SU-DHL-6 (cell line): ENCODE measurements at regions not wholly inside any gene's neighbourhood (a gene's known extent, or its start where the extent isn't known, plus 50 kb on each side); places are given as distances from the start of the nearest gene placed in this dataset.

Experiments
- H2AFZ ChIP-seq: fragments of 200-600 bp; sonication (generic); 2 replicates; pipeline ENCODE4 v1.6.1; 2014; ENCODE audit warnings: low read depth, mild to moderate bottlenecking, moderate library complexity, mixed read lengths, antibody characterized with exemption, low read length; ENCODE audit not compliant: severe bottlenecking
- H3F3A ChIP-seq: fragments of 200-600 bp; shearing (Covaris generic); 2 replicates; pipeline ENCODE4 v1.6.0; 2016; ENCODE audit warnings: antibody characterized with exemption, mild to moderate bottlenecking; ENCODE audit not compliant: insufficient read depth
- H3K27ac ChIP-seq: fragments of 200-600 bp; sonication (generic); 2 replicates; pipeline ENCODE4 v1.5.1; 2016; ENCODE audit warnings: low read depth, mild to moderate bottlenecking, low read length, moderate library complexity, mixed read lengths
- H3K27me3 ChIP-seq: fragments of 200-600 bp; sonication (generic), shearing (Covaris generic); 2 replicates; pipeline ENCODE4 v1.6.0; 2014; ENCODE audit warnings: mild to moderate bottlenecking, low read length
- H3K36me3 ChIP-seq: fragments of 200-600 bp; sonication (generic); 2 replicates; pipeline ENCODE4 v1.6.1; 2014; ENCODE audit warnings: mild to moderate bottlenecking, low read length, mixed read lengths
- H3K4me2 ChIP-seq: fragments of 300-600, 200-600 bp; shearing (Covaris generic), sonication (generic); 2 replicates; pipeline ENCODE4 v1.6.0; 2014; ENCODE audit warnings: low read length, low read depth, mild to moderate bottlenecking; ENCODE audit not compliant: poor library complexity, severe bottlenecking
- H3K4me3 ChIP-seq: fragments of 200-600 bp; sonication (generic); 2 replicates; pipeline ENCODE4 v1.5.1; 2014; ENCODE audit warnings: antibody characterized with exemption, low read length, mild to moderate bottlenecking, mixed read lengths; ENCODE audit not compliant: insufficient read depth, poor library complexity, severe bottlenecking
- H3K79me2 ChIP-seq: fragments of 200-600 bp; sonication (generic); 2 replicates; pipeline ENCODE4 v1.6.1; 2014; ENCODE audit warnings: mild to moderate bottlenecking, low read length, moderate library complexity; ENCODE audit not compliant: insufficient read depth
- H3K9ac ChIP-seq: fragments of 200-600 bp; sonication (generic); 2 replicates; pipeline ENCODE4 v1.7.0; 2014; ENCODE audit warnings: mild to moderate bottlenecking, low read length
- H3K9me2 ChIP-seq: fragments of 200-600 bp; sonication (generic); replicated peaks from 2 replicates; pipeline ENCODE4 v1.6.1; 2014; ENCODE audit warnings: low read length; ENCODE audit not compliant: insufficient read depth
- H3K9me3 ChIP-seq: fragments of 200-600 bp; sonication (generic); 2 replicates; pipeline ENCODE4 v1.6.1; 2014; ENCODE audit warnings: low read length, mixed read lengths; ENCODE audit not compliant: insufficient read depth
- H4K20me1 ChIP-seq: fragments of 200-600 bp; sonication (generic); 2 replicates; pipeline ENCODE4 v1.6.1; 2014; ENCODE audit warnings: low read depth, mild to moderate bottlenecking, antibody characterized with exemption, low read length, moderate library complexity, mixed read lengths
- CTCF ChIP-seq: fragments of 200-600 bp; sonication (generic); IDR thresholded peaks from one replicate; pipeline ENCODE4 v1.5.1; 2017; ENCODE audit warnings: antibody characterized with exemption, mild to moderate bottlenecking, low read length, moderate library complexity; ENCODE audit not compliant: insufficient read depth, poor library complexity, severe bottlenecking
- EZH2phosphoT487 ChIP-seq: fragments of 200-600 bp; sonication (generic), shearing (Covaris generic); conservative IDR thresholded peaks from 2 replicates; pipeline ENCODE4 v1.6.1; 2018; ENCODE audit warnings: mild to moderate bottlenecking, antibody characterized with exemption, low read length, moderate library complexity, mixed read lengths

- TF ChIP-seq CTCF: no peak
- no peak for TF ChIP-seq EZH2phosphoT487
- Histone ChIP-seq H3K27me3 (no peaks in the 10 kb centered on the region), H3K9me2 (no peaks in the 10 kb centered on the region; the same call in 1 of the 2 replicates)
Measured at GRCh38 chr6:23246896-23247295, 677.5 kb downstream of the HDGFL1 start.

DNA sequence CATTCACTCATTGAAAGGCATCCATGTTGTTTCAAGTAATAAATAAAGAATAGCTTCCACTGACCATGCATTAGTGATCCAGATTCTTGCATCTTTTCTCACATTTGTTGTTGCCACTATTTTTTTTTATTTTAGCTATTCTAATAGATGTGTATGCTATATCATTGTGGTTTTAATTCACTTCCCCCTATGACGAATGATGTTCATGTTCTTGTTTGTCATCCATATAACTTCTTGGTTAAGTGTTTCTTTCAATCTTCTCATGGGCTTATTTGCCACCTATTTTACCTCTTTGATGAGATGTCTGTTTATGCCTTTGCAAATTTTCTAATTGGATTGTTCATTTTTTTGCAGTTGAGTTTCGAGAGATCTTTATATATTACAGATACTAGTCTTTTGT, 681.2 kb downstream of the HDGFL1 start:
- Histone ChIP-seq H3K4me2 (no peak overlapping the region), H3K27ac (no peak overlapping the region), H3K27me3 (no peaks in the 10 kb centered on the region), H3F3A (no peaks in the 10 kb centered on the region), H4K20me1 (peaks cover 2% of the 10 kb centered on the region; the same call in 1 of the 2 replicates), H3K36me3 (0 out of 2 replicates have a peak, but pooled peaks cover 3% of the 10 kb centered on the region), H3K4me3 (no peak overlapping the region), H2AFZ (no peak overlapping the region), H3K79me2 (no peaks in the 10 kb centered on the region), H3K9me3 (no peaks in the 10 kb centered on the region), H3K9ac (no peak overlapping the region), H3K9me2 (no peaks in the 10 kb centered on the region; the same call in 1 of the 2 replicates)
- no peak for TF ChIP-seq EZH2phosphoT487
- no peak for TF ChIP-seq CTCF

More at GRCh38 chr6:23246896-23247295, 677.5 kb downstream of the HDGFL1 start:
- H3K36me3 ChIP-seq: 0 out of 2 replicates have a peak, but pooled peaks cover 3% of the 10 kb centered on the region
- H3K27ac ChIP-seq: no peak overlapping the region
- no peak overlapping the region for H2AFZ ChIP-seq
- H3K9me3 ChIP-seq: no peaks in the 10 kb centered on the region
- H3K4me3 ChIP-seq: no peak overlapping the region
- peaks cover 2% of the 10 kb centered on the region; the same call in 1 of the 2 replicates for H4K20me1 ChIP-seq
- no peak overlapping the region for H3K9ac ChIP-seq
- no peaks in the 10 kb centered on the region for H3K79me2 ChIP-seq
- H3K4me2 ChIP-seq: no peak overlapping the region
- no peaks in the 10 kb centered on the region for H3F3A ChIP-seq

GRCh38 chr6:23262864-23263263, 693.5 kb downstream of the HDGFL1 start:
- H3K27me3 ChIP-seq: no peaks in the 10 kb centered on the region
- H3K27ac ChIP-seq: no peak overlapping the region
- no peak overlapping the region for H3K4me2 ChIP-seq
- H3K9ac ChIP-seq: no peak overlapping the region
- H3K4me3 ChIP-seq: no peak overlapping the region
- no peaks in the 10 kb centered on the region for H3F3A ChIP-seq
- H3K9me2 ChIP-seq: no peaks in the 10 kb centered on the region
- H2AFZ ChIP-seq: no peak overlapping the region
- no peaks in the 10 kb centered on the region for H3K79me2 ChIP-seq
- no peaks in the 10 kb centered on the region for H3K36me3 ChIP-seq
- no peaks in the 10 kb centered on the region for H3K9me3 ChIP-seq
- TF ChIP-seq CTCF: no peak
- H4K20me1 ChIP-seq: no peaks in the 10 kb centered on the region
